HG03045 (cell line): ENCODE measurements at regions not wholly inside any gene's neighbourhood (a gene's known extent, or its start where the extent isn't known, plus 50 kb on each side); places are given as distances from the start of the nearest gene placed in this dataset.

Experiments
- ATAC-seq: cut with Tn5 transposase; IDR thresholded peaks from one replicate; pipeline ENCODE4 v1.9.1; 2021; ENCODE audit warnings: mild to moderate bottlenecking, moderate library complexity; ENCODE audit not compliant: unreplicated experiment

DNA sequence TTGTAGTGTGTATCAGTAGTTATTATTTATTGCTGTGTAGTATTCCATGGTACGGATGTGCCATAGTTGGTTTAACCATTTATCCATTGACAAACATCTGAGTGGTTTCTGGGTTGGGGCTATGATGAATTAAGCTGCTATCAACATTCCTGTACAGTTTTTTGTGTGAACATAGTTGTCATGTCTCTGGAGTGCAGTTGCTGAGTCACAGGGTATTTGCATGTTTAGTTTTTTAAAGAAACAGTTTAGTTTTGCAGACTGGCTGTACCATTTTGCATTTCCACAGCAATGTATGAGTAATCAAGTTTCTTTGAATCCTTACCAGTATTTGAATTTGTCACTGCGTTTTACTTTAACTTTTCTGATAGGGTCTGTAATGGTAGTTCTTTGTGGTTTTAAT lies 516.7 kb upstream of the CELF2 start:
- ATAC-seq = no peak

DNA sequence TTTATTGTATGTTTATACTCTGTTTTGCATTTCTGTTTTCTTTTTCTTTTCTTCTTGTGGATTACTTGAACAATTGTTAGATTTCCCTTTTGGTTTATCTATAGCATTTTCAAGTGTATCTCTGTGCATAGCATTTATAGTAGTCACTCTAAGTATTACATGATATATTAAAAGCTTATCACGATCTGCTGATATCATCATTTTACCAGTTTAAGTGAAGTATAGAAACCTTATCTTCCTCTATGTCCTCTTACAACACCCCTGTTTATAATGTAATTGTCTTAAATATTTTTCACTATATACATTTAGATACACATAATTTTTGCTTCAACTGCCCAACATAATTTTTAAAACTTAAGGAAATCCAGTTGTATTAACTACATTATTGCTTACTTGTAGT lies 513.9 kb upstream of the CELF2 start:
- ATAC-seq = no peak

DNA sequence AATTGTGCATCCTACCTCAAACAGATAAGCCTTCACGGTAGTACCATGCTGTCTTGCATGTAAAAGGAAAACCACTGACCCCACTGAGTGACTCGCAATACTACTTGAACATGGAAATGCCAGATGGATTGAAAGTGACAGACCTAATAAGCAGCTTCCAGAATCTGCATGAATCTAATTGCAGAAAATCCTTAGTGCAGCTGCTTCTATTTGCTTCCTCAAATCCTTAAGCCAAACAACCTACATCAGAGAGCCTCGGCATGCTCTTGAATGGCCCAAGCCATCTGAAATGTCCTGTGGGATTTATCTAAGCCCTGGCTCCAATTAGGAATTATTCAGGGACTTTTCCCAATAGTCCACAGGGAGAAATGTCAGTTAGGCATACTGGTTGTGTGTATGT lies 509.5 kb upstream of the CELF2 start:
- no peak for ATAC-seq

DNA sequence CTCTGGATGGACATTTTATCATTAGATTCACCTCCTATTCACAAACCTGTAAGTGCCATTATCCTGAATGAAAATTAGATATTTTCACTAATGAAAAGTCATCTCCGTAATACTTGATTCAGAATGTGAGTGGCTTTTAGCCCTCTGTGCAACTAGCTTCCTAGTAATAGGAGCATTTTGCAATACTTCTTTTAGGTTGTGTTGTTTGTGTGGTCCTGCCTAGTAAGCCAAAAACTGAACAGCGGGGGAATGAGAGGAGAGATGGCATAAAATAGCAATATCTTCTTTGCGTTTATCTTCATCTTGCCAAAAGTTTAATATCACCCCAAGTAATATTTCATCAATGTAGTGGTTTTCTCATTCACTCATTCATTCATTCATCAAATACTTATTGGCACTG lies 507.5 kb upstream of the CELF2 start:
- ATAC-seq = no peak

DNA sequence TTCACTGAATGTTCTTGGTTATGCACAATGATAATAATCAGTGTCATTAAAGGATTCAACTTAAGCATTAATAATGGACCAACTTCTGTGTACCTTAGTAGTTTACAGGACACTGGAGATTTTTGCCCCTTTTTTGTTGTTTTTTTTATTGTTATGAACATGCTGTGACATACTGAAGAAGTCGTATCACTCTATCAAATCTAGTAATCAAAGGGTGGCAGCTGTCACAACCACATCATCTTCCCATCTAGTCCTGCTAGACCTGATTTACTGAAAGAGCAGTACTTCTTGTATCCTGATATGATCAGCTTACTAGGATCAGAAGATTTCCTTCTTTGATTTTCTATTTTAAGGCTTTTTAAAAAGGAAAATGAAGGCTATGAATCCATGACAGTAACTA lies 504.6 kb upstream of the CELF2 start:
- no peak for ATAC-seq

DNA sequence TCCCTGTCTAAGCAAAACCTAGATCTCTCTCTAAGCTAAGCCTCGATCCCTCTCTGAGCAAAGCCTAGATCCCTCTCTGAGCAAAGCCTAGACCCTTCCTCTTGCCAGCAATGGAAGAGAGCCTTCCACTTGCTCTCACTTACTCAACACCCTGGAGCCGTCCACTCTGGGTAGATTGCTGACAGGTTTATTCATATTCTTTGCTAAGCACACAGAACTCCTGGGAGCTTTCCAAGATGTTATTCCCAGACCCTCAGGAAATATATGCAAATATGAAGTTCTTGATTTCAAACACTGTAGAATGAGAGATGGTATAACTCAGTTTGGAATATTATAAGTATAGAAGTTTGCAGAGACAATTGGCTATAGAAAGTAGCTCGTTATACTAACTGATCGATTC lies 503.8 kb upstream of the CELF2 start:
- no peak for ATAC-seq

DNA sequence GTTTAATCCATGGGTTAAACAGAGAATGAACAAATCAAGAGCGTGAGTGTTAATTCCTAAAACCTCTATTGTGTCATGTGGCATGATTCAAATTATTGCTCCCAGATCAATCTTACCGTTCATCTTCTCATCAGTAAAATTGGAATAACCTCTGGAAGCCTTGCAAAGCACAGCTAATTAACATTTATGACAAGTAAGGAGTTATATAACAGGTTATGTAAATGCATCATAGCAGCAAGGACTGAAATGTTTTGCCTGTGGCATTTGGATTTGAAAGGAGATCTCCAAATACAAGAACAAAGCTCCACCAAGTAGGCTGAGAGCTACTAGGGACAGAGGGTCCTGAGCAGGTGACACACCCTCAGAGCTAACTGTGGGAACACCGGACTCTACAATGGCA lies 502.9 kb upstream of the CELF2 start:
- ATAC-seq = no peak

DNA sequence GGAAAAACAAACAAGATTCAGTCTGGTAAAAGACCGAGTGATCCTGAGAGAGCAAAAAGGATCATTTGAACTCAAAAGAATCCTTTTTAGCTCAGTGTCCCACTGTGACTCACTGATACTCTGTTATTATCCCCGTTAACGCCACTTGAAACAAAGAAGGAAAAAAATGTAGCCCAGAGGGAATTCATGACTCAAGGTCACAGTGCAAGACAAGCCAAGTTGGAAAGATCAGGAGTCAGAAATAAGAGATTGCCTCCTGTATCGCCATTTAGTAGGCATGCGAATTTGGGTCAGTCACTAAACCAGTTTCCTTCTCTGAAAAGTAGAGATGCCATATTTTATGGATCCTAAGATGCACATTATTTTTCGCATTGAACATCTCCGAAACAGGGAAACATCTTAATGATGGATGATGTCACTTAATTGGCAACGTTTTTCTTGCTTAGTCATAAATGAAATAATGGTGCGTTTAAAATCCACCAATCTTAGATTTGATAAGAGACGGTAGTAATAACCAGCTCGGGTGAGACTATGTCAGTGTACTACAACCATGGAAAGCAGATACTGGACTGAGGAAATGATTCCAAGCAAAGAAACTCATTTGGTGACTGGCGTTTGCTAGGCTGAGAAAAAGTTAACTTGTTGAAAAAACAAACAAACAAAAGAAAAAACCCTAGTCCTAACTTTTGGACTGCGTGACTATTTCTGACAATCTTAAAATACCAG lies 502.0 kb upstream of the CELF2 start:
- no peak for ATAC-seq

DNA sequence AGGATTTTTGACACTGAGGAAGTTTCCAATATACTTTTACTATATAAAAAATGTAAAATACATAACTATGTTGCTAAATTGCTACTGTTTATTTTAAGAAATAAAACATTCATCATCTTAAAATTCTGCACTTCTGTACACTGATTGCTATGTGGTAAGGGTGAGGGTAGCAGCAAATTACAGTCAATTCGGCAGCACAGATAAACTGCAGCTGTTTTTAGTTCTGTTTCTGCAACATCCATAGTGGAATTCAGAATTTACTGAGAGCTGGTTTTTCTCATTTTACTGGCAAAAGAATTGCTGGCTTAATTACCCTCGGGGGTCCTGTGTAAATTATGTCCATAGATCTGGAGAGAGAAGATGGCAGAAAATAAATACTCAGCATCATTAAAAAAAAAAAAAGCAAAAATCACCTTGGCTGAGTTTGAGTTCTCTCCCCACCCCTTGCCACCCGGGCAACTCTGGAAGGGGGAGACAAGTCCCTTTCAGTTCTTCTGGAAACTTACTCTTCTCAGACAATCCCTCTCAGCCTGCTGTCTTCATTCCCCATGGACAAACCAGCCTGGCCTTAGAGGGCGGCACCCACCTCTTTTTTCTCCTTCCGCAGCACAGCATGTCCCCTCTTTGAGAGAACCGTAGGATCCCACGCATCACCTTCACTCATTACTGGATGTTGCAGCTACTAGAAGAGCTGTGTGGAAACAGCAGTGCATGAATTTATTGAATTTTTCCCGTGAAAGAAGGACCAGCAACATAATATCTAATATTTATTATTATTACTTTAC lies 501.1 kb upstream of the CELF2 start:
- ATAC-seq = no peak

DNA sequence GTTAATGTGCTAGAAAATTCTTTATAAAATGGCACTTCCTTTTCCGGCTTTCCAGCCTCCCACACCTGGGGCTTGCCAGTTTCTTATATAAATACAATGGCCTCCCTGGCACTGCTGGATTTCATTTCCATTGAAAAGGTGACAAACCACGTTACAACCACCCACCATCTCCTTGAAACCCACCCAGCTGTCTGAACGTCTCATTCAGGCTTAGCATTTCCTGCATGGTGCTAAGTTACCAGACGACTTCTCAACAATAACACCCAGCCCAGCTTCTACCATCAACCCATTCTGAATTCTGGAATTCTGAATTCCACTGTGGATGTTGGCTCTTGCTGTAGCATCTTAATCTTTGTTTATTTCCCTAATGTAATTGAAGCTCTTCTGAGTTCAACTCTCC lies 499.8 kb upstream of the CELF2 start:
- ATAC-seq = no peak

DNA sequence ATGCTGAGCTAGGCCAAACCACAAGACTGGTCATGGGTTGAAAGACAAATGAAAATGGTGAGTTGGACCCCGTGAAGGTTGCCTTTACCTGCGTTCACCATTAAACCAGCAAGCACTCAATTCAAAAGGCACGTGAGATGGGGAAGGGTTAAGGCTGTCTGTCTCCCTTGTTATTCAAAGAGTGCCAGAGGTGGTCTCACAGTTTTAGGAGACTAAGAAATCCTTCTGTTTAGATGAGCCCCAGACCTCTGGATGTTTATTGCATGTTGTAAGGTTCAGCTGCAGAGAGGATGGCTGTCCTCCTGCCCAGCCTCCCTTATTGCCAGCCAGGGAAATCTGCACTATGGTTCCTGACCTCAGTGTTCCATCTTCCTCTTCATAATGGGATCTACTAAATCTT lies 498.0 kb upstream of the CELF2 start:
- no peak for ATAC-seq

DNA sequence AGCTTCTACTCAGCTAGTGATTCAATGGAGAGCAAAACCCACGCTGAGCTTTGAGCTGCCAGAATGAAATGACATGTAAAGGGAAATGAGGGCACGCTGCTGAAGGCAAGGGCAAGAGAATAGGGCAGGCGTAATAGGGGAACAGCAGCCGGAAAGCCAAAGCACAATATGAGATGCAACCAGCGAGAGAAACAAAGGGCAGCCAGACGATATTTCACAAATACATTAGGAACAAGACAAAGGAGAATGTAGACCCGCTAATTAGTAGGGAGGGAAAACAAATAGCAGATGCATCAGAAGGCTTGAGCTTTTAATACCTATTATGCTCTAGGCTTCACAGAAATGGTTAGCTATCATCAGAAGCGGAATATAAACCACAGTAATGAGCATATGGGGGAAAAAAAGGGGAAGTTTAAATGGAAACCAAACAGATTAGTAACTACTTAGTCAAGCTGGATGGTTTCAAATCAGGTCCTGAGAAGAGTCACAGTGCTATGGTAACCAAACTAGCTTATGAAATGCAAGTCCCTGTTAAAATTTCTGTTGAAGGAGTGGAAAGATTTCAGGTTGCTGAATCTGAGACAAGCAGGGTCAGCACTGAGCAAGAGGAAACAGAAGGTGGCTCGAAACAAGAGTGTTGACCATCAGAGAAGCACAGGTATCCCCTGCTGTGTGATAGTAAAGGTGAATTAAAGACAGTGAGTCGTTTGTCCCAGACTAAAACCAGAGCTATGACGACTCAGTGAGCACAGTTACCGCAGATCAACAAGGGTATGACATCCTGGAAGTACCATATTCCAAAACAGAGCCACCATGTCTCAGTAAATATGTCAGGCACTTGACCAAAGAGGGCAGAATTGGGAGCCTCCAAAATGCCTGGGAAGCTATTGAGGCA lies 496.9 kb upstream of the CELF2 start:
- ATAC-seq = peak; percentile 78

DNA sequence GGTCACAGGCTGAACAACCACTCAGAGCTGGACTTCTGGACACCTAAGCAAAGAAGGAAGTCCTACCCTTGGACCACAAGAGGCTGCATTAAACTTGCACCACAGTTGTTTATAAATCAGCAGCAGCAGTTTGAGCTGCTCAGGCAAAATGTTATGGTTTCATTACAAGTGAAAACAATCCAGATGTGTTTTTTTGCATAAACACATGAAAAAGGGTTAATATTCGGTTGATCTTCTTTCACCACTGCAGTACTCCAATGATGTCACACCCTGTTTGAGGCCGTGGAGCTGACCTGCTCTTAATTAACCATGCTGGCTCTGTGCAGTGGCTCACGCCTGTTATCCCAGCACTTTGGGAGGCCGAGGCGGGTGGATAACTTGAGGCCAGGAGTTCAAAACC lies 490.8 kb upstream of the CELF2 start:
- ATAC-seq = no peak

DNA sequence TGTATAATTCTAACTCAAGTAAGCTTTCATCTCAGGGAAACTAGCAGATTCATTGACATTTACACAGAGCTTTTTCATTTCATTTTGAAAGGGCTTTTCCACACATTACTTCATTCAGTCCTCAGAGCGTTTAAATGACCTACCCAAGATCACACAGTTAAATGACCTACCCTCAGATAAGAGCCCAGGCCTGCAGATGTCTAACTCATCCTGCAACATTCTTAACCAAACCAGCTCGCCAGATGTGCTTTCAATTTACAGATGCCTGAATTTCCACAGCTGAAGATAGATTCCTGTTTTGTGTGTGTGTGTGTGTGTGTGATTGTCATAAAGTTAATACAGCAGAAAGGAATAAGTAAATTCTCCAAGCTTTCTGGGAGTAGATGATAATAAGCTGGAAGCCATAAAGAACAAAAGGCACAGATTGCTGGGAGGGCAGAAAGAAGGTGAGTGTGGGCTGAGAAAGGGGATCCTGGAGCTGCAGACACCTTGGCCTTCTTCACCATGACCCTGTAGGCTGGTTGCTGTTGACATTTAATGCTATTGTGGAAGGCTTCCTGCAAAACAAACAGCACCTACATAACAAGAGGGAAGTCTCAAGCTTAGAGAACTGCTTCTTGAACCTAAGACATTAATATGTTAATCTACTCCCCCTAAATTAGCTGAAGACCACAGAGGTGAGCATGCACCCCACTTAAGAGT lies 489.7 kb upstream of the CELF2 start:
- ATAC-seq = no peak

DNA sequence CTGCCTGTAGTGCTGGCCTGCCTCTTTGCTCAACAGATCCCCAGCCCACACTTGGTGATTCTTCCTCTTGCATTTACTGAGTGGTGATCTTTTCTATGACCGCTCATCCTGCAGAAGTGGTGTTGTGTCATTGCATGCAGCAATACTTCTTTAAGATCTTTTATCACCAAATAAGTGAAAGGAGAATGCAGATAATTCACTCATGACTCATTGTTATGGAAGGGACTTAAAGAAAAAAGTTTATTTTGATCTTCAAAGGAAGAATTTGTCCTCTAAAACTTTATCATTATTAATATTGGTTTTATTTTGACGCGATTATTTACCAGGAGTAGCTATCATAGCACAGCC lies 489.1 kb upstream of the CELF2 start:
- no peak for ATAC-seq

DNA sequence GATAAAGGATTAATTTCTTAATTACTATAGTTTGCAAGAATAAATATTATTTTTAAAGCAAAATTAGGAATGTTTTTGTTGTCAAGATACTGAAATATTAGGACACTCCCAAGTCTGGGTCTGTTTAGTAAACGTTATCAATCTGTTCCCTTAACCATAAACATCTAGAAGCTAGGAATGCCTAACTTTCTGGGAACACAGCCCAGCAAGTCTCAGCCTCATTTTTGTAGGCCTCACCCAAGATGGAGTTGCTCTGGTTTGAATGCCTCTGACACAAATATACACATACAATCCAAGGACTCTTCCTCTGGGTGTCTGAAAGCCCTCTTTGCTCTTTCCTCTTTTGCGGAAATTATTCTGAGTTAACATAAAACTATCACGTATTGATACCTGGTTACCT lies 487.4 kb upstream of the CELF2 start:
- no peak for ATAC-seq

DNA sequence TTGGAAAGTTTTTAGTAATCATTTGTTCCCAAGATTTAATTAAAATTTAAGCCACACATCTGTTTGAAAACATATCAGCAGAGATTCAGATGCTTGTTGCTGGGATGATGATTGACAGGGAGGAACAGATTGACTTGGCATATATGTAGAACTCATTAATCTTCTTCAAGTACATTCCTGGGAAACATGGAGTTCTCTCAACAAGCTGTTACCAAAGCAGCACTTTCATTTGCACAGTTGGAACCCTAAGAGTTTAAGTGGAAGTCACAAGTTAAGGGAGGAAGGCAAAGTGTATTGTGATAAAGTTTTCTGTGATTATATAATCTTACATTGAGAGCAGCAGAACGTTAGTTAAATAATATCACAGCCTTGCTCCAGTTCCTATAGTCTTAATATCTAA lies 485.4 kb upstream of the CELF2 start:
- no peak for ATAC-seq

DNA sequence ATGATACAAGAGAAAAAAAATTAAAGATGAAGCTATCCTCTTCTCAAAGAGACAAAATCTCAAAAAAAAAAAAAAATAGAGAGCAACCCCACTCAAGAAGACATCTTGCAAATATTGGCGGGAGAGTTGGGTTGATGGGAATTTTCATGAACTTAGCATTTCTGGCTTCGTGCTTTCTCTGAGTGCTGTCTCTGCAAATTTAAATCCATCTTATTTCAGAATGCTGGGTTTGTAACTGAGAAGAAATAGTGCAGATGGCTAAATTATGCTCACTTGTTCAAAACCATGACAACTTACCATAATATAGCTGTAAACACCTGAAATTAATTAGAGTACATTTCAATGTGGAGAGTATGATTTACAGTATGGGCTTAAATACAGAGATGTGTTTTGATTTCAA lies 484.8 kb upstream of the CELF2 start:
- no peak for ATAC-seq

DNA sequence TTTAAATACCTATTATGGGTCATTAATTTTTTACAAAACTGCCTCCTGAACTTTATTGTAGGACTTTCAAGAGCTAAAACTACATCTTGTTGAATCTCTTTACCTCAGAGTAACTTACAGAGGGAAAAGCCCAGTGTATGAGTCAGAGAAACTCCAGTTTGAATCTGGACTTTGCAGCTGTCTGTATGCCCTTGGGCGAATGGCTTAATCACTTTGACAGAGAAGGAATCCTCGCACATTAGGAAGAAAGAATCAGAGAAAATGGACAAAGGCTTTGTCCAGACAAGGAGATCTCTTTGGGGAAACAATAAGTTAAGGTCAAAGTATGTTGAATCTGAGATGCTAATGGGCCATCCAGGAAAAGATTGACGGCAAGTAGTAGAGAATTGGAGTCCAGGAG lies 484.2 kb upstream of the CELF2 start:
- ATAC-seq = no peak

DNA sequence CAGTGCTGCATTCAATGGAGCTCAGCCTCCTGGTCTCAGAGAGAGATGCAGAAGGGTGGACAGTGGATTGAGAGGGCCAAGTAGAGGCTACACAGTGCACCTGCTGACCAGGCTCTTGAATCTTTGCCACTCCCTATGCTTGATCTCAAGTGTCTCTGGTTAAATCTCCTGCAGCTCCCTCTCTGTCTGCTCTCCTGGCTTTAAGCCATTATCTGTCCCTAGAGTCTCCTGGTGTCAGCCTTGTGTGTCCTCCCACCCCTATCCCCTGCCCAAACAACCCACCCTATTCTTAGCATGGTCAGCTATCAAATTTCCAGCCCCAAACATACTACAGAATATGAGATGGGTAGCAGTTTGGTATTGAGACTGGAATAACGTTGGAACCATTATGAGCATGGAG lies 479.3 kb upstream of the CELF2 start:
- no peak for ATAC-seq

DNA sequence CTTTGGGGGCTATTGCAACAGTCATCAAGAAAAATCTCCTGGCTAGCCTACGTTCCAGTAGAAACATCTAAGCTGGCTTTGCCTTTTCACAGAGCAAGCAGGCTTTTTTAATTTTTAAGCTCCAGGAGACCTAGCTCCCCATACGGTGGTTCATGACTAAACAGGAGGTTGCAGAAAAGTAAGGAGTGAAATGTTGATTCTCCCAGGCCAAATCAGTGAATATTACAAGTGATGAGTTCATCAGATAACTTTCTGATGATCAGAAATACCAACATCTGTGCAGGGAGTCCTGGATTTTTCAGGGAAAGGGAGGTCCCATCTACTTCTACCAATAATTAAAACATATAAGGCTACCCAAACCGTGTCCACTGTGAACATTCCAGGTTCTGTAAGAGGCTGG lies 477.3 kb upstream of the CELF2 start:
- ATAC-seq = no peak
